ENCODE measurements at regions not wholly inside any gene's neighbourhood (a gene's known extent, or its start where the extent isn't known, plus 50 kb on each side); places are given as distances from the start of the nearest gene placed in this dataset.

DNA sequence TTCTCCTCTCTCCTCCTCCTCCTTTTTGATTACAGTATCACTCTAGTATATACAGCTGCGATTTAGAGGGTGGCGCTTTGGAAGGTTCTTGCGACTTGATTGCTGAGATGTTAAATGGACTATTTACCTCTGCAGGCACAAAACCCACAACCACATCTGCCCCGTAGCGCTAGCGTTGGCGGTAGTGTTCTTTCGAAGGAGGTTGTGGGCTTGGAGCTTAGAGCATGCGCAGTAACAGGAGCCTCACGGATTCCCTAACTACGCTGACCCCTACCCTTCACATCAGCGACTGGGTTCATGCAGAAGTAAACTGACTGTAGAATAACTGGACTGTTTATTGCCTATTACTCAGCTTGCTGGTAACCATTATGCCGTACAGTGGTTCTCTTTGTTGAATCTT is 58.0 kb downstream of the CGGBP1 start:
- DNase-seq (ENCODE audit: low read depth), result peak; percentile 28
- TF ChIP-seq CTCF (IDR thresholded peaks at IDR 0.05; ENCODE audit: low read length, missing control alignments), result no peak
- peak overlapping the region; percentile 32 for H3K4me3 ChIP-seq (replicated peaks; ENCODE audit: low read depth, low read length)

- no peak for DNase-seq (ENCODE audit: low read depth)
- TF ChIP-seq CTCF (IDR thresholded peaks at IDR 0.05; ENCODE audit: low read length, missing control alignments), result no peak
- H3K4me3 ChIP-seq (replicated peaks; ENCODE audit: low read depth, low read length), result no peak overlapping the region
Observed at GRCh38 chr3:87997966-87998365, 60.8 kb downstream of the CGGBP1 start.

DNA sequence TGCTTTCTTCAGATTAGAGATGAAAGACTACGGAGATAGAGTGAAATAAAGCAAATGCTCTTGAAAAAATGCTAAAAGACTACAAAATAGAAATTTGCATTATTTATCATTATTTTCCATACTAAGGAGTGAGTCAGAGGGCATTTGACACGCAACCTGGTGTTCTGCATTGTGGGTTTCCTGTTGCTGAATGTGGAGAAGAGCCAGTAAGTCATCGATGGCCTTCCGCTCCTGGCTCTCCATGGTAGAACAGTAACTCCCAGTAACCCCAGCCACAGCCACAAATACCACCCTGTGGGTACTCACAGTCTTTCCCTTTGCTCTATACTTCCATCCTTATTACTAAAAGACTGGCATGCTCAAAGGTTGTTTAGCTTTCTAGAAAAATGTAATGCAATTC is 61.5 kb downstream of the CGGBP1 start:
- no peak overlapping the region for H3K4me3 ChIP-seq (replicated peaks; ENCODE audit: low read depth, low read length)
- TF ChIP-seq CTCF (IDR thresholded peaks at IDR 0.05; ENCODE audit: low read length, missing control alignments), result no peak
- peak; percentile 29 for DNase-seq (ENCODE audit: low read depth)

- no peak for TF ChIP-seq CTCF (IDR thresholded peaks at IDR 0.05; ENCODE audit: low read length, missing control alignments)
- DNase-seq (ENCODE audit: low read depth), result no peak
- H3K4me3 ChIP-seq (replicated peaks; ENCODE audit: low read depth, low read length), result no peak overlapping the region
Observed at GRCh38 chr3:87996882-87997281, 61.9 kb downstream of the CGGBP1 start.

DNA sequence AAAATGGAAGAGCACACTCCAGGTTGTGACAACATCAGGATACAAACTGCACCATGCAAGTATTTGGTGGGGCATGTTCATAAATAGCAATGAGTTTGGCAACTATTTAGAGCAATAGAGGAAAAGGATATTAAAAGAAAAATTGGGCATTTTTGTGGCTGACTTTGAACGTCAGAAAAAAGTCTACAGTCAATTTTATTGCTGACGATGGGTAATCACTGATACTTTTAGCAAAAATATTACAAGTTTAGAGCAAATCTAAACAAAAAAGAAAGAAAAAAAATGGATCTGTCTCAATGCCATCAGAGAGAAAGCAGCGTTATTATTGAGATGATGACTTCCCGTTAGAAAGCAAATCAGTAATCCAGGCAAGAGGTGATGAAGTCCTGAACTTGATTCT is 65.2 kb downstream of the CGGBP1 start:
- no peak for TF ChIP-seq CTCF (IDR thresholded peaks at IDR 0.05; ENCODE audit: low read length, missing control alignments)
- H3K4me3 ChIP-seq (replicated peaks; ENCODE audit: low read depth, low read length), result no peak overlapping the region
- DNase-seq (ENCODE audit: low read depth), result no peak

DNA sequence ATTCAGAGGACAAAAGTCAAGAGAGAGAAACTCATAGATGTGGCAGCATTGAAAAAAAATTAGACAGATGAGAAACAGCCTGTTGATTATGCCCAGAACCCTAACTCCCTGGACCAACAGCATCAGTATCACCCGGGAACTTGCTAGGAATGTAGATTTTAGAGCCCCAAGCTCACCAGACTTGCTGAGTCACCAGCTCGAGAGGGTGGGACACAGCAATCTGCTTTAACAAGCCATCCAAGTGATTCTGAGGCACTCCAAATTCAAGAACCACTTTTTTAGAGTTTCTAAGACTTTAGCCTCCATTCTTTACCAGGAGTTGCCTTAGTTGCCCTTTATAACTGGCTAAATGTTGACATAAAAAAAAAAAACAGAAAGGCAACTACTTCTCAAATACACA is 70.9 kb downstream of the CGGBP1 start:
- TF ChIP-seq CTCF (IDR thresholded peaks at IDR 0.05; ENCODE audit: low read length, missing control alignments), result no peak
- H3K4me3 ChIP-seq (replicated peaks; ENCODE audit: low read depth, low read length), result no peak overlapping the region
- no peak for DNase-seq (ENCODE audit: low read depth)

- H3K4me3 ChIP-seq (replicated peaks; ENCODE audit: low read depth, low read length), result no peak overlapping the region
- TF ChIP-seq CTCF (IDR thresholded peaks at IDR 0.05; ENCODE audit: low read length, missing control alignments), result no peak
- no peak for DNase-seq (ENCODE audit: low read depth)
Observed at GRCh38 chr3:87982421-87982820, 76.4 kb downstream of the CGGBP1 start.
